GM12878 (cell line): ENCODE measurements at regions not wholly inside any gene's neighbourhood (a gene's known extent, or its start where the extent isn't known, plus 50 kb on each side); places are given as distances from the start of the nearest gene placed in this dataset.

ENCODE experiments used
- ATAC-seq: fragments of 200-7000 bp; cut with Tn5 transposase; 3 replicates; pipeline ENCODE4 v1.9.1; 2020; ENCODE audit warnings: mild to moderate bottlenecking, moderate library complexity
- BruUV-seq: library from RNA; stranded (reverse); fragments of 400-500 nt; replicated peaks from 2 replicates; lab custom pipeline; 2021; lab: Mats Ljungman, UMichigan
- CTCF ChIA-PET: fragments of 300-600 bp; sonication (Branson Sonifier 250); formaldehyde crosslinking; extraction: SDS; loops from one replicate; lab custom pipeline; 2021; ENCODE audit warnings: inconsistent platforms; lab: Yijun Ruan, JAX
- POLR2A ChIA-PET: fragments of 350-600 bp; formaldehyde crosslinking; extraction: SDS; loops from one replicate; lab custom pipeline; 2021; ENCODE audit warnings: inconsistent platforms; lab: Charles Lee
- RAD21 ChIA-PET: fragments of 300-600 bp; sonication (Branson Sonifier 250); formaldehyde crosslinking; loops from one replicate; lab custom pipeline; 2023; ENCODE audit warnings: antibody characterized with exemption; ENCODE audit not compliant: unreplicated experiment; lab: Charles Lee
- SMC1A ChIA-PET: fragments of 300-600 bp; sonication (Branson Sonifier 250); formaldehyde crosslinking; loops from one replicate; lab custom pipeline; 2023; ENCODE audit not compliant: unreplicated experiment, uncharacterized antibody; lab: Charles Lee
- DNase-seq: peaks from one replicate; pipeline ENCODE4 v3.0.0-alpha.2; 2011; ENCODE audit warnings: low read depth, low spot score
- FAIRE-seq: peaks from 3 replicates; lab custom pipeline; 2011; peaks lifted over from hg19 to GRCh38; lab: Jason Lieb, UNC
- H2AFZ ChIP-seq: 2 replicates; pipeline ENCODE4 v1.6.0; 2011; ENCODE audit warnings: low read depth, low read length, control low read depth; ENCODE audit not compliant: control insufficient read depth
- H3K27ac ChIP-seq: 2 replicates; pipeline ENCODE4 v1.5.1; 2011; ENCODE audit warnings: control low read depth; ENCODE audit not compliant: control insufficient read depth, insufficient read depth
- H3K27me3 ChIP-seq, 2 experiments: replicated peaks in 1 of 2; 2 replicates each; pipeline versions ENCODE4 v1.6.0 to v1.6.1; 2011; ENCODE audit warnings: low read length in 1 of 2; ENCODE audit not compliant: control insufficient read depth in 2 of 2, insufficient read depth in 2 of 2
- H3K36me3 ChIP-seq, 2 experiments: 2 replicates each; pipeline ENCODE4 v1.5.1; 2011; ENCODE audit warnings: low read length in 1 of 2; ENCODE audit not compliant: control insufficient read depth in 2 of 2, insufficient read depth in 2 of 2
- H3K4me1 ChIP-seq: 2 replicates; pipeline ENCODE4 v1.6.1; 2011; ENCODE audit warnings: mild to moderate bottlenecking, low read length, moderate library complexity, mixed read lengths; ENCODE audit not compliant: control insufficient read depth, insufficient read depth
- H3K4me2 ChIP-seq: 2 replicates; pipeline ENCODE4 v1.6.0; 2011; ENCODE audit warnings: control low read depth; ENCODE audit not compliant: control insufficient read depth, insufficient read depth
- H3K4me3 ChIP-seq: fragments of 200-600 bp; sonication (generic); 2 replicates; pipeline ENCODE4 v1.5.1; 2016
- H3K79me2 ChIP-seq: 2 replicates; pipeline ENCODE4 v1.6.0; 2011; ENCODE audit warnings: low read length; ENCODE audit not compliant: control insufficient read depth, insufficient read depth
- H3K9ac ChIP-seq: 2 replicates; pipeline ENCODE4 v1.8.0; 2011; ENCODE audit warnings: low read length, control low read depth, mixed read lengths; ENCODE audit not compliant: control insufficient read depth, insufficient read depth
- H3K9me3 ChIP-seq: replicated peaks from 3 replicates; pipeline ENCODE4 v1.5.1; 2011; ENCODE audit warnings: mild to moderate bottlenecking, low read length; ENCODE audit not compliant: control insufficient read depth, insufficient read depth
- H4K20me1 ChIP-seq: 2 replicates; pipeline ENCODE4 v1.6.0; 2011; ENCODE audit not compliant: control insufficient read depth, insufficient read depth
- BCL3 ChIP-seq: IDR thresholded peaks from 2 replicates; pipeline ENCODE4 v1.6.1; 2011; ENCODE audit warnings: borderline replicate concordance, low read depth, mild to moderate bottlenecking, moderate library complexity, low read length; ENCODE audit not compliant: insufficient read depth, poor library complexity, severe bottlenecking
- NR2C2 ChIP-seq: IDR thresholded peaks from 2 replicates; pipeline ENCODE4 v1.6.1; 2011; ENCODE audit warnings: borderline replicate concordance, low read depth; ENCODE audit not compliant: control insufficient read depth, insufficient read length
- RAD21 ChIP-seq: IDR thresholded peaks from 2 replicates; pipeline ENCODE4 v1.6.1; 2011; ENCODE audit warnings: mild to moderate bottlenecking, low read depth, low read length, moderate library complexity; ENCODE audit not compliant: insufficient read depth
- RBBP5 ChIP-seq: fragments of 200-600 bp; sonication (generic); conservative IDR thresholded peaks from 2 replicates; pipeline ENCODE4 v1.6.1; 2016
- SIN3A ChIP-seq: IDR thresholded peaks from 2 replicates; pipeline ENCODE4 v1.6.1; 2012; ENCODE audit warnings: low read depth, low read length, improper control_type of control experiment
- SMAD5 ChIP-seq: IDR thresholded peaks from 2 replicates; pipeline ENCODE4 v1.6.1; 2016; ENCODE audit warnings: antibody characterized with exemption, low read depth
- SREBF1 ChIP-seq: IDR thresholded peaks from 2 replicates; pipeline ENCODE4 v1.6.1; 2012; ENCODE audit warnings: mild to moderate bottlenecking, low read length
- SRF ChIP-seq, 2 experiments: IDR thresholded peaks; 2 replicates each; pipeline ENCODE4 v1.6.1; 2011; ENCODE audit warnings: low read depth in 2 of 2, low read length in 2 of 2, mild to moderate bottlenecking in 1 of 2, moderate library complexity in 1 of 2
- STAT1 ChIP-seq: fragments of 450-650 bp; conservative IDR thresholded peaks from 2 replicates; pipeline ENCODE4 v1.6.1; 2014; ENCODE audit warnings: antibody characterized with exemption, mild to moderate bottlenecking
- TCF3 ChIP-seq: IDR thresholded peaks from 2 replicates; pipeline ENCODE4 v1.6.1; 2012; ENCODE audit warnings: low read depth, mild to moderate bottlenecking, low read length, borderline replicate concordance; ENCODE audit not compliant: insufficient read depth
- ZBED1 ChIP-seq: IDR thresholded peaks from 2 replicates; pipeline ENCODE4 v1.6.1; 2016; ENCODE audit warnings: borderline replicate concordance
- ZNF24 ChIP-seq: fragments of 450-650 bp; IDR thresholded peaks from 2 replicates; pipeline ENCODE4 v1.6.1; 2017; ENCODE audit warnings: antibody characterized with exemption, mild to moderate bottlenecking
- WGBS: methylation state at CpG from one replicate; pipeline ENCODE4 v1.1.6; 2016; ENCODE audit warnings: low lambda C conversion rate; ENCODE audit not compliant: insufficient replicate concordance, insufficient coverage; ENCODE audit errors: missing lambda C conversion rate; 5-methylcytosine and 5-hydroxymethylcytosine counted together
- in situ Hi-C: fragments of 300-500 bp; cut with MboI; formaldehyde crosslinking; loops from 9 replicates; pipeline ENCODE4 v1.14.3; 2018; ENCODE audit warnings: mixed read lengths
- intact Hi-C: fragments of 100-400 bp; cut with micrococcal nuclease; formaldehyde crosslinking; loops from one replicate; pipeline ENCODE4 v1.14.2; 2022; ENCODE audit not compliant: unreplicated experiment
- TF ChIP-seq, protein P1 (sequence below): fragments of 450-650 bp; IDR thresholded peaks from 2 replicates; pipeline ENCODE4 v1.6.1; 2014; ENCODE audit warnings: mild to moderate bottlenecking

DNA sequence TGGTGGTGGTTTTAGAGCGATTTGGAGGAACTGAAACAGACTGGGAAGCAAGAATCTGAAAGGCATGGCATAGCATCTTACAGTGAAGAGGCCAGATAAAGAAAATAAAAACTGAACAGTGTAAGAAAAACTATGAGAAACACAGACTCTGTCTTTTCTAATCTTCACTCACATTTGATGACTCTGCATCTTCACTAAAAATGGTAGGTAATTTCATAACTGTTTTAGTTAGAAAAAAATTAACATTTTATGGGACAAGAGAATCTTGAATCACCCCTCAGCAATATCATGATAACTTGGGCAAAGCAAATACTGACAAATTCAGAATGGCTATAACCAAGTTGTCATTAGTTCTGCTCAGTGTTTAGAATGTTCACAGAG lies 812.6 kb downstream of the MCTP2 start:
- in situ Hi-C loops (no loop called here), intact Hi-C loops (no loop called here)
- Histone ChIP-seq H3K36me3 (no peaks in the 10 kb centered on the region), H3K9ac (no peak overlapping the region), H4K20me1 (no peaks in the 10 kb centered on the region), H3K27ac (no peak overlapping the region), H3K4me1 (no peaks in the 10 kb centered on the region), H3K79me2 (no peaks in the 10 kb centered on the region), H3K9me3 (no peaks in the 10 kb centered on the region; the same call in 2 of the 3 replicates), H3K27me3 (no peaks in the 10 kb centered on the region), H3K4me2 (no peak overlapping the region), H2AFZ (no peak overlapping the region), H3K4me3 (no peak overlapping the region)
- WGBS: 0% methylated on average over 1 of the region's 1 CpG
- no TSS peak for BruUV-seq
- ATAC-seq: no peak
- ChIA-PET POLR2A (no interaction called here), RAD21 (no interaction called here), CTCF (no interaction called here), SMC1A (no interaction called here)
- no peak for DNase-seq
- no peak for TF ChIP-seq ZNF24
- no peak for TF ChIP-seq RBBP5
- TF ChIP-seq SMAD5: no peak
- no peak for TF ChIP-seq STAT1
- TF ChIP-seq SREBF1: no peak
- TF ChIP-seq SIN3A: no peak
- TF ChIP-seq, protein P1, sequence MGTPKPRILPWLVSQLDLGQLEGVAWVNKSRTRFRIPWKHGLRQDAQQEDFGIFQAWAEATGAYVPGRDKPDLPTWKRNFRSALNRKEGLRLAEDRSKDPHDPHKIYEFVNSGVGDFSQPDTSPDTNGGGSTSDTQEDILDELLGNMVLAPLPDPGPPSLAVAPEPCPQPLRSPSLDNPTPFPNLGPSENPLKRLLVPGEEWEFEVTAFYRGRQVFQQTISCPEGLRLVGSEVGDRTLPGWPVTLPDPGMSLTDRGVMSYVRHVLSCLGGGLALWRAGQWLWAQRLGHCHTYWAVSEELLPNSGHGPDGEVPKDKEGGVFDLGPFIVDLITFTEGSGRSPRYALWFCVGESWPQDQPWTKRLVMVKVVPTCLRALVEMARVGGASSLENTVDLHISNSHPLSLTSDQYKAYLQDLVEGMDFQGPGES: no peak
- no peak for TF ChIP-seq SRF (IDR thresholded peaks at IDR 0.05; ENCODE audit: low read depth in 2 of 2, low read length in 2 of 2)
- TF ChIP-seq NR2C2: no peak
- no peak for TF ChIP-seq BCL3
- no peak for TF ChIP-seq TCF3
- TF ChIP-seq RAD21: no peak
- TF ChIP-seq ZBED1: no peak
- no peak for FAIRE-seq
